Mucosa of stomach (tissue), 1 donor: ENCODE measurements at regions not wholly inside any gene's neighbourhood (a gene's known extent, or its start where the extent isn't known, plus 50 kb on each side); places are given as distances from the start of the nearest gene placed in this dataset.

Experiments used
- H3K27me3 ChIP-seq: one replicate; pipeline ENCODE4 v1.7.0; 2013; ENCODE audit warnings: mild to moderate bottlenecking, low read length; ENCODE audit not compliant: control insufficient read depth, insufficient read depth
- H3K36me3 ChIP-seq: one replicate; pipeline ENCODE4 v1.7.0; 2013; ENCODE audit warnings: low read length; ENCODE audit not compliant: control insufficient read depth, insufficient read depth
- H3K4me1 ChIP-seq: one replicate; pipeline ENCODE4 v1.7.0; 2013; ENCODE audit warnings: mild to moderate bottlenecking, low read length; ENCODE audit not compliant: control insufficient read depth, insufficient read depth
- H3K4me3 ChIP-seq: one replicate; pipeline ENCODE4 v1.7.0; 2013; ENCODE audit warnings: low read length
- H3K9ac ChIP-seq: one replicate; pipeline ENCODE4 v1.7.0; 2013; ENCODE audit warnings: mild to moderate bottlenecking, low read length, moderate library complexity
- H3K9me3 ChIP-seq: one replicate; pipeline ENCODE4 v1.7.0; 2013; ENCODE audit warnings: mild to moderate bottlenecking, low read length, moderate library complexity; ENCODE audit not compliant: control insufficient read depth
- donor health status: Pancreatic carcinoma.

- Histone ChIP-seq H3K4me1 (no peaks in the 10 kb centered on the region), H3K4me3 (no peak overlapping the region), H3K27me3 (no peaks in the 10 kb centered on the region), H3K9ac (no peak overlapping the region), H3K9me3 (no peaks in the 10 kb centered on the region), H3K36me3 (no peaks in the 10 kb centered on the region)
These were observed 98.8 kb downstream of the COX18 start for GRCh38 chr4:72970756-72971155.

GRCh38 chr4:72969976-72970375 is 99.5 kb downstream of the COX18 start:
- Histone ChIP-seq H3K4me1 (no peaks in the 10 kb centered on the region), H3K9me3 (no peaks in the 10 kb centered on the region), H3K36me3 (no peaks in the 10 kb centered on the region), H3K27me3 (no peaks in the 10 kb centered on the region), H3K9ac (no peak overlapping the region), H3K4me3 (no peak overlapping the region)

GRCh38 chr4:72966652-72967051 is 102.9 kb downstream of the COX18 start:
- Histone ChIP-seq H3K9me3 (no peaks in the 10 kb centered on the region), H3K27me3 (no peaks in the 10 kb centered on the region)

GRCh38 chr4:72959411-72959810 is 110.1 kb downstream of the COX18 start:
- H3K4me3 ChIP-seq, result no peak overlapping the region
- no peaks in the 10 kb centered on the region for H3K27me3 ChIP-seq
- H3K4me1 ChIP-seq, result no peaks in the 10 kb centered on the region
- H3K36me3 ChIP-seq, result no peaks in the 10 kb centered on the region
- no peaks in the 10 kb centered on the region for H3K9me3 ChIP-seq
- no peak overlapping the region for H3K9ac ChIP-seq

More at GRCh38 chr4:72966652-72967051, 102.9 kb downstream of the COX18 start:
- Histone ChIP-seq H3K36me3 (no peaks in the 10 kb centered on the region), H3K4me3 (no peak overlapping the region), H3K4me1 (no peaks in the 10 kb centered on the region), H3K9ac (no peak overlapping the region)

- no peaks in the 10 kb centered on the region for H3K4me1 ChIP-seq
- no peak overlapping the region for H3K4me3 ChIP-seq
- no peaks in the 10 kb centered on the region for H3K36me3 ChIP-seq
- no peaks in the 10 kb centered on the region for H3K9me3 ChIP-seq
- H3K9ac ChIP-seq, result no peak overlapping the region
- no peaks in the 10 kb centered on the region for H3K27me3 ChIP-seq
These were observed 114.7 kb downstream of the COX18 start for GRCh38 chr4:72954811-72955210.

- no peak overlapping the region for H3K4me3 ChIP-seq
- no peaks in the 10 kb centered on the region for H3K9me3 ChIP-seq
- no peaks in the 10 kb centered on the region for H3K4me1 ChIP-seq
- H3K27me3 ChIP-seq, result no peaks in the 10 kb centered on the region
- H3K9ac ChIP-seq, result no peak overlapping the region
- H3K36me3 ChIP-seq, result no peaks in the 10 kb centered on the region
These were observed 115.9 kb downstream of the COX18 start for GRCh38 chr4:72953571-72953970.

- H3K9ac ChIP-seq, result no peak overlapping the region
- H3K4me1 ChIP-seq, result no peaks in the 10 kb centered on the region
- no peaks in the 10 kb centered on the region for H3K36me3 ChIP-seq
- H3K27me3 ChIP-seq, result no peaks in the 10 kb centered on the region
- H3K4me3 ChIP-seq, result no peak overlapping the region
- no peaks in the 10 kb centered on the region for H3K9me3 ChIP-seq
These were observed 117.9 kb downstream of the COX18 start for GRCh38 chr4:72951628-72952027.

GRCh38 chr4:72951147-72951546 is 118.4 kb downstream of the COX18 start:
- Histone ChIP-seq H3K9me3 (no peaks in the 10 kb centered on the region), H3K9ac (no peak overlapping the region), H3K36me3 (no peaks in the 10 kb centered on the region), H3K4me3 (no peak overlapping the region), H3K27me3 (no peaks in the 10 kb centered on the region), H3K4me1 (no peaks in the 10 kb centered on the region)

- H3K9me3 ChIP-seq, result no peaks in the 10 kb centered on the region
- H3K36me3 ChIP-seq, result no peaks in the 10 kb centered on the region
- no peak overlapping the region for H3K4me3 ChIP-seq
- no peaks in the 10 kb centered on the region for H3K4me1 ChIP-seq
- no peaks in the 10 kb centered on the region for H3K27me3 ChIP-seq
- no peak overlapping the region for H3K9ac ChIP-seq
These were observed 121.4 kb downstream of the COX18 start for GRCh38 chr4:72948080-72948479.

GRCh38 chr4:72945719-72946336 is 123.7 kb downstream of the COX18 start:
- H3K4me1 ChIP-seq, result no peaks in the 10 kb centered on the region
- no peak overlapping the region for H3K4me3 ChIP-seq
- no peaks in the 10 kb centered on the region for H3K36me3 ChIP-seq
- H3K27me3 ChIP-seq, result no peaks in the 10 kb centered on the region
- H3K9me3 ChIP-seq, result no peaks in the 10 kb centered on the region
- H3K9ac ChIP-seq, result no peak overlapping the region

- H3K36me3 ChIP-seq, result no peaks in the 10 kb centered on the region
- no peaks in the 10 kb centered on the region for H3K9me3 ChIP-seq
- no peak overlapping the region for H3K9ac ChIP-seq
- no peaks in the 10 kb centered on the region for H3K27me3 ChIP-seq
- no peaks in the 10 kb centered on the region for H3K4me1 ChIP-seq
- H3K4me3 ChIP-seq, result no peak overlapping the region
These were observed 127.0 kb downstream of the COX18 start for GRCh38 chr4:72942565-72942964.

GRCh38 chr4:72938516-72938915 is 131.0 kb downstream of the COX18 start:
- Histone ChIP-seq H3K27me3 (no peaks in the 10 kb centered on the region), H3K9ac (no peak overlapping the region), H3K4me3 (no peak overlapping the region), H3K4me1 (no peaks in the 10 kb centered on the region), H3K36me3 (no peaks in the 10 kb centered on the region), H3K9me3 (no peaks in the 10 kb centered on the region)

GRCh38 chr4:72935462-72935861 is 134.1 kb downstream of the COX18 start:
- no peaks in the 10 kb centered on the region for H3K27me3 ChIP-seq
- no peaks in the 10 kb centered on the region for H3K4me1 ChIP-seq
- H3K9ac ChIP-seq, result no peak overlapping the region
- no peaks in the 10 kb centered on the region for H3K9me3 ChIP-seq
- no peak overlapping the region for H3K4me3 ChIP-seq
- no peaks in the 10 kb centered on the region for H3K36me3 ChIP-seq
